OCI-LY7 (cell line): ENCODE measurements at regions not wholly inside any gene's neighbourhood (a gene's known extent, or its start where the extent isn't known, plus 50 kb on each side); places are given as distances from the start of the nearest gene placed in this dataset.

Source experiments
- CTCF ChIP-seq: fragments of 200-600 bp; sonication (generic); conservative IDR thresholded peaks from 2 replicates; pipeline ENCODE4 v1.5.1; 2014; ENCODE audit warnings: mild to moderate bottlenecking, antibody characterized with exemption, low read length, moderate library complexity, mixed read lengths
- EZH2phosphoT487 ChIP-seq: fragments of 200-600 bp; sonication (generic); IDR thresholded peaks from 2 replicates; pipeline ENCODE4 v1.6.1; 2018; ENCODE audit warnings: low read depth, borderline replicate concordance, mild to moderate bottlenecking, mixed run types, antibody characterized with exemption, low read length, moderate library complexity, mixed read lengths

GRCh38 chr4:11599064-11599463 lies 170.4 kb upstream of the HS3ST1 start:
- TF ChIP-seq CTCF, result no peak
- no peak for TF ChIP-seq EZH2phosphoT487
